ENCODE measurements at regions not wholly inside any gene's neighbourhood (a gene's known extent, or its start where the extent isn't known, plus 50 kb on each side); places are given as distances from the start of the nearest gene placed in this dataset.

GRCh38 chr1:93764366-93764750 is 82.7 kb upstream of the BCAR3 start:
- TF ChIP-seq CTCF (conservative IDR thresholded peaks at IDR 0.05 in 1 of 2, IDR thresholded peaks at IDR 0.05 in 1 of 2; ENCODE audit: extremely low read depth in 1 of 2, insufficient read depth in 1 of 2, low read depth in 1 of 2, low read length in 2 of 2), result no peak
- no peak for TF ChIP-seq EZH2 (IDR thresholded peaks at IDR 0.05; ENCODE audit: borderline replicate concordance, low read length)

All from mammary epithelial cell (primary cell).